H9 (cell line): ENCODE measurements at regions not wholly inside any gene's neighbourhood (a gene's known extent, or its start where the extent isn't known, plus 50 kb on each side); places are given as distances from the start of the nearest gene placed in this dataset.

ENCODE experiments used
- DNase-seq: peaks from one replicate; pipeline ENCODE4 v3.0.0-alpha.2; 2017
- H2AFZ ChIP-seq: one replicate; pipeline ENCODE4 v1.6.1; 2013; ENCODE audit warnings: mild to moderate bottlenecking, low read length, control low read depth, moderate library complexity
- H2AK5ac ChIP-seq: 2 replicates; pipeline ENCODE4 v1.6.1; 2013; ENCODE audit warnings: low read length, control low read depth, mixed read lengths; ENCODE audit not compliant: insufficient read length
- H2BK120ac ChIP-seq: one replicate; pipeline ENCODE4 v1.6.1; 2013; ENCODE audit warnings: low read depth, mild to moderate bottlenecking, low read length, control low read depth, inconsistent platforms; ENCODE audit not compliant: poor library complexity, severe bottlenecking
- H2BK12ac ChIP-seq: 2 replicates; pipeline ENCODE4 v1.6.1; 2013; ENCODE audit warnings: low read length, control low read depth, mixed read lengths, low read depth; ENCODE audit not compliant: insufficient read length
- H2BK15ac ChIP-seq: 2 replicates; pipeline ENCODE4 v1.6.1; 2013; ENCODE audit warnings: low read depth, low read length, control low read depth
- H2BK20ac ChIP-seq: one replicate; pipeline ENCODE4 v1.6.1; 2013; ENCODE audit warnings: low read depth, mild to moderate bottlenecking, low read length, control low read depth, inconsistent platforms; ENCODE audit not compliant: poor library complexity, severe bottlenecking
- H2BK5ac ChIP-seq: 2 replicates; pipeline ENCODE4 v1.6.1; 2013; ENCODE audit warnings: low read length, control low read depth, mixed read lengths; ENCODE audit not compliant: insufficient read length
- H3K14ac ChIP-seq: 2 replicates; pipeline ENCODE4 v1.6.1; 2013; ENCODE audit warnings: low read length, control low read depth; ENCODE audit not compliant: insufficient read depth
- H3K18ac ChIP-seq: 2 replicates; pipeline ENCODE4 v1.6.1; 2013; ENCODE audit warnings: low read depth, mild to moderate bottlenecking, mixed read lengths, low read length, control low read depth; ENCODE audit not compliant: insufficient read length
- H3K23ac ChIP-seq: 2 replicates; pipeline ENCODE4 v1.6.1; 2013; ENCODE audit warnings: low read length, control low read depth, mixed read lengths, low read depth; ENCODE audit not compliant: insufficient read length
- H3K23me2 ChIP-seq: 2 replicates; pipeline ENCODE4 v1.6.1; 2013; ENCODE audit warnings: low read depth, mild to moderate bottlenecking, mixed read lengths, low read length, control low read depth; ENCODE audit not compliant: insufficient read length, poor library complexity, severe bottlenecking
- H3K27ac ChIP-seq: 2 replicates; pipeline ENCODE4 v1.5.1; 2013; ENCODE audit warnings: low read length, control low read depth, mixed read lengths, low read depth; ENCODE audit not compliant: insufficient read length
- H3K27me3 ChIP-seq: 2 replicates; pipeline ENCODE4 v1.6.1; 2013; ENCODE audit warnings: low read length, control low read depth, inconsistent platforms; ENCODE audit not compliant: insufficient read depth
- H3K4ac ChIP-seq: 2 replicates; pipeline ENCODE4 v1.6.1; 2013; ENCODE audit warnings: low read depth, mild to moderate bottlenecking, control low read depth, inconsistent platforms, low read length, moderate library complexity
- H3K4me1 ChIP-seq: 2 replicates; pipeline ENCODE4 v1.6.1; 2013; ENCODE audit warnings: low read length, control low read depth, inconsistent platforms; ENCODE audit not compliant: insufficient read depth
- H3K4me2 ChIP-seq: 2 replicates; pipeline ENCODE4 v1.6.1; 2013; ENCODE audit warnings: low read length, control low read depth, mixed read lengths; ENCODE audit not compliant: insufficient read length, insufficient read depth
- H3K56ac ChIP-seq: 2 replicates; pipeline ENCODE4 v1.6.1; 2013; ENCODE audit warnings: low read depth, mild to moderate bottlenecking, mixed read lengths, low read length, control low read depth; ENCODE audit not compliant: insufficient read length
- H3K79me1 ChIP-seq: 2 replicates; pipeline ENCODE4 v1.6.1; 2013; ENCODE audit warnings: low read depth, mild to moderate bottlenecking, moderate library complexity, low read length, control low read depth, inconsistent platforms; ENCODE audit not compliant: insufficient read depth, poor library complexity, severe bottlenecking
- H3K79me2 ChIP-seq: 2 replicates; pipeline ENCODE4 v1.6.1; 2013; ENCODE audit warnings: low read length, control low read depth, inconsistent platforms; ENCODE audit not compliant: insufficient read depth
- H3K9ac ChIP-seq: 2 replicates; pipeline ENCODE4 v1.6.1; 2013; ENCODE audit warnings: low read length, control low read depth, mixed read lengths; ENCODE audit not compliant: insufficient read length; ENCODE audit errors: extremely low read depth
- H3K9me3 ChIP-seq: one replicate; pipeline ENCODE4 v1.6.1; 2013; ENCODE audit warnings: low read depth, low read length, inconsistent platforms; ENCODE audit not compliant: control insufficient read depth
- H3T11ph ChIP-seq: one replicate; pipeline ENCODE4 v1.6.1; 2013; ENCODE audit warnings: mild to moderate bottlenecking, low read length, control low read depth, inconsistent platforms
- H4K20me1 ChIP-seq: one replicate; pipeline ENCODE4 v1.6.1; 2013; ENCODE audit not compliant: control insufficient read depth, insufficient read length, insufficient read depth
- H4K5ac ChIP-seq: 2 replicates; pipeline ENCODE4 v1.6.1; 2013; ENCODE audit warnings: low read depth, mild to moderate bottlenecking, mixed read lengths, low read length, control low read depth; ENCODE audit not compliant: insufficient read length
- H4K8ac ChIP-seq: replicated peaks from 2 replicates; pipeline ENCODE4 v1.6.1; 2013; ENCODE audit warnings: low read length, control low read depth, mixed read lengths, low read depth; ENCODE audit not compliant: insufficient read length
- H4K91ac ChIP-seq: 2 replicates; pipeline ENCODE4 v1.6.1; 2013; ENCODE audit warnings: low read depth, mild to moderate bottlenecking, moderate library complexity, mixed read lengths, low read length, control low read depth; ENCODE audit not compliant: insufficient read length
- H3K27ac Mint-ChIP-seq, 3 experiments: 2 replicates in 2 of 3; 3 replicates in 1 of 3; pipeline ENCODE4 v1.8.0; 2020 to 2021; ENCODE audit warnings: mixed read lengths in 3 of 3, mild to moderate bottlenecking in 1 of 3, moderate library complexity in 1 of 3
- H3K27me3 Mint-ChIP-seq: 2 replicates; pipeline ENCODE4 v1.8.0; 2021; ENCODE audit warnings: low read depth, mild to moderate bottlenecking, moderate library complexity, mixed read lengths
- H3K36me3 Mint-ChIP-seq, 3 experiments: 2 replicates in 2 of 3; 3 replicates in 1 of 3; pipeline ENCODE4 v1.8.0; 2020 to 2021; ENCODE audit warnings: low read depth in 3 of 3, mixed read lengths in 3 of 3; ENCODE audit not compliant: insufficient read depth in 1 of 3
- H3K4me1 Mint-ChIP-seq, 2 experiments: 2 replicates each; pipeline ENCODE4 v1.8.0; 2020; ENCODE audit warnings: mixed read lengths in 2 of 2
- H3K4me3 Mint-ChIP-seq, 2 experiments: 2 replicates in 1 of 2; 3 replicates in 1 of 2; pipeline ENCODE4 v1.8.0; 2020 to 2021; ENCODE audit warnings: mild to moderate bottlenecking in 2 of 2, mixed read lengths in 2 of 2, moderate library complexity in 1 of 2
- H3K9me3 Mint-ChIP-seq, 2 experiments: 2 replicates in 1 of 2; 3 replicates in 1 of 2; pipeline ENCODE4 v1.8.0; 2020; ENCODE audit warnings: mild to moderate bottlenecking in 2 of 2, mixed read lengths in 2 of 2, moderate library complexity in 1 of 2
- WGBS: extraction: QIAGEN DNeasy Blood & Tissue Kit; methylation state at CpG from one replicate; pipeline ENCODE4 v1.1.7; 2013; ENCODE audit warnings: missing lambda C conversion rate, low lambda C conversion rate, mixed read lengths; ENCODE audit not compliant: insufficient read length; ENCODE audit errors: extremely low coverage; 5-methylcytosine and 5-hydroxymethylcytosine counted together
- TF ChIP-seq, protein P1 (sequence below): fragments of 200-600 bp; sonication (generic); conservative IDR thresholded peaks from 3 replicates; pipeline ENCODE4 v1.8.0; 2021; ENCODE audit warnings: antibody characterized with exemption, mild to moderate bottlenecking

DNA sequence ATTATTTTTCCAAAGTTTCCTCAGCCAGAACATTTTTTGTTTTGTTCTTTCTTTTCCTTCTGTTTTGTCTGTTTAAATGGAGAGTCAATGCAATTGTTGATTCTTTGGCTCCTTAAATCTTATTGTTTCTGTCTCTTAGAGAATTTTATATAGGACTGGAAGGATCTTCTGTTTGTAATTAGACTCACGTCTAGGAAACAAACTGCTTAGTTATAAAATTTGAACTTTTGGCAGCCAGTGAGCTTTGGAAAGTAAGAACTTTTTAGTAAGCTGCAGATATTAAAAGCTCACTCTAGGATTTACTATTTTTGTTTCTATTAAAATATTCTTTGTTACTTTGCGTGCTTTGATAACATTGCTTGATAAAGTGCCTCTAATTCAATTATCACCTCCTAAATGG lies 109.8 kb upstream of the HNRNPU start:
- Histone ChIP-seq H3K18ac (no peak overlapping the region), H3K79me1 (no peaks in the 10 kb centered on the region), H2AFZ (no peak overlapping the region), H2BK5ac (no peak overlapping the region), H3T11ph (no peak overlapping the region), H2BK15ac (no peak overlapping the region), H3K14ac (no peak overlapping the region), H3K27me3 (no peaks in the 10 kb centered on the region), H2BK20ac (no peak overlapping the region), H3K27ac (no peak overlapping the region), H3K9me3 (no peaks in the 10 kb centered on the region), H3K23ac (no peak overlapping the region), H3K79me2 (no peaks in the 10 kb centered on the region), H3K56ac (no peak overlapping the region), H3K4me2 (no peak overlapping the region), H4K8ac (no peak overlapping the region), H4K5ac (no peak overlapping the region), H3K9ac (no peak overlapping the region), H3K4me1 (no peaks in the 10 kb centered on the region), H4K20me1 (no peaks in the 10 kb centered on the region), H2BK12ac (no peak overlapping the region), H3K4ac (no peak overlapping the region), H3K23me2 (peaks cover 14% of the 10 kb centered on the region), H2BK120ac (no peak overlapping the region), H2AK5ac (no peak overlapping the region), H4K91ac (no peak overlapping the region)
- H3K27ac Mint-ChIP-seq = no peak overlapping the region
- H3K4me3 Mint-ChIP-seq = no peak overlapping the region
- peaks cover 0 to 10% (median 5%) of the 10 kb centered on the region in 3 experiments; a peak in 4 of 7 replicates for H3K36me3 Mint-ChIP-seq
- H3K9me3 Mint-ChIP-seq = no peaks in the 10 kb centered on the region; a peak in 1 of 5 replicates
- no peaks in the 10 kb centered on the region for H3K27me3 Mint-ChIP-seq
- no peak for DNase-seq
- TF ChIP-seq, protein P1, sequence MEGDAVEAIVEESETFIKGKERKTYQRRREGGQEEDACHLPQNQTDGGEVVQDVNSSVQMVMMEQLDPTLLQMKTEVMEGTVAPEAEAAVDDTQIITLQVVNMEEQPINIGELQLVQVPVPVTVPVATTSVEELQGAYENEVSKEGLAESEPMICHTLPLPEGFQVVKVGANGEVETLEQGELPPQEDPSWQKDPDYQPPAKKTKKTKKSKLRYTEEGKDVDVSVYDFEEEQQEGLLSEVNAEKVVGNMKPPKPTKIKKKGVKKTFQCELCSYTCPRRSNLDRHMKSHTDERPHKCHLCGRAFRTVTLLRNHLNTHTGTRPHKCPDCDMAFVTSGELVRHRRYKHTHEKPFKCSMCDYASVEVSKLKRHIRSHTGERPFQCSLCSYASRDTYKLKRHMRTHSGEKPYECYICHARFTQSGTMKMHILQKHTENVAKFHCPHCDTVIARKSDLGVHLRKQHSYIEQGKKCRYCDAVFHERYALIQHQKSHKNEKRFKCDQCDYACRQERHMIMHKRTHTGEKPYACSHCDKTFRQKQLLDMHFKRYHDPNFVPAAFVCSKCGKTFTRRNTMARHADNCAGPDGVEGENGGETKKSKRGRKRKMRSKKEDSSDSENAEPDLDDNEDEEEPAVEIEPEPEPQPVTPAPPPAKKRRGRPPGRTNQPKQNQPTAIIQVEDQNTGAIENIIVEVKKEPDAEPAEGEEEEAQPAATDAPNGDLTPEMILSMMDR = no peak
- peaks cover 7 to 16% of the 10 kb centered on the region in 2 experiments for H3K4me1 Mint-ChIP-seq
- no CpG with 5 or more reads among the region's 2 CpGs for WGBS
